22Rv1 (cell line): ENCODE measurements at regions not wholly inside any gene's neighbourhood (a gene's known extent, or its start where the extent isn't known, plus 50 kb on each side); places are given as distances from the start of the nearest gene placed in this dataset.

ENCODE experiments used
- H3K27ac ChIP-seq: fragments of 450-650 bp; 2 replicates; pipeline ENCODE4 v1.5.1; 2017
- CTCF ChIP-seq: fragments of 450-650 bp; IDR thresholded peaks from 2 replicates; pipeline ENCODE4 v1.5.1; 2017; ENCODE audit warnings: mild to moderate bottlenecking
- ZFX ChIP-seq: fragments of 450-650 bp; IDR thresholded peaks from 2 replicates; pipeline ENCODE4 v1.6.1; 2017; ENCODE audit warnings: antibody characterized with exemption, borderline replicate concordance

DNA sequence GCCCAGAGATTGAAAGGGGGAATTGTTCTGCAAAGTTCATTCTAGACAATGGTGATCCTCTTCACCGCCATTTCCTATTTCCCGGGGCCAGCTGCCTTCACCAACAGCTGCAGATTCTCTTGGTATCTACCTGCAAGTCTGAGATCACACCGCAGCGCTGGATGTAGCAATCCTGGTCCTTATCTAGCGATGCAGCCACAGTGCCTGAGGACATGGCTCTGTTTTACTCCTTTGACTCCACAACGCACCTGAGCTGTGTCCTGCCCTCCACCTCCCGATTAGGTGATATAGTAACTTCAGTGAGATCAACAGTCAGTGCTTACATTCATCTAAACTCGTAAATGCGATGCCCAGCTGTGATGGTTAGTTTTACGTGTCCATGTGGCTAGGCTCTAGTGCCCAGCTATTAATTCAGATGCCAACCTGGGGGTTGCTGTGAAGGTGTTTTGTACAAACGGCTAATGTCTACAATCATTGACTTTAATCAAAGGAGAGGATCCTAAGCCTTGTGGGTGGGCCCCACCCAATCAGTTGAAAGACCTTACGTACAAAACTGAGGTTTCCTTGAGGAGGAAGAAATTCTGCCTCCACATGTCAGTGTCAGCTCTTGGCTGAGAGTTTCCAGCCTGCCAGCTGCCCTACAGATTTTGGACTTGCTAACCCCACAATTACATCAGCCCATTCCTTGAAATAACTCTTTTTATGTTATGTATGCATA lies 189.8 kb downstream of the SH3BP4 start:
- TF ChIP-seq ZFX (no peak), CTCF (no peak)
- no peak overlapping the region for H3K27ac ChIP-seq

GRCh38 chr2:235142601-235143000 lies 190.8 kb downstream of the SH3BP4 start:
- no peak overlapping the region for H3K27ac ChIP-seq
- TF ChIP-seq CTCF, result no peak
- no peak for TF ChIP-seq ZFX

- TF ChIP-seq ZFX (no peak), CTCF (no peak)
- H3K27ac ChIP-seq, result no peak overlapping the region
Measured at GRCh38 chr2:235143789-235144188, 192.0 kb downstream of the SH3BP4 start.

DNA sequence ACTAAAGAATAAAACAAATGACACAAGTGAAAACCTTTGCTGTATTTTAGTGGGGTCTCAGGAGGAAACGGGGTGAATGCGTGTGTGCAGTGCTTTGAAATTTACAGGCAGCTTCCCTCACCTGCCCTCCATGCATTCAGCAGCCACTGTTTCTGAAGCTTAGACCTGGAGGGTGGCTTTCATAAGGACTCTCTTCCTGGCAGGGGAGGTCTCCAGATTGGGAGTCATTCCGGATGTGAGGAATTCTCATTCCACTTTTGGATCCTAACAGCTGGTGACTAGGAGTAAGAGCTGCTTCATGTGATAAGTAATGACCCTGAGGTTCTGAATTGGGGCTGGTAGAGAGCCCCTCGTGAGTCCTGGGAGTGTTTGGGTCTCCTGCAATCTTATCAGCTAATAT lies 192.5 kb downstream of the SH3BP4 start:
- H3K27ac ChIP-seq, result no peak overlapping the region
- no peak for TF ChIP-seq ZFX
- TF ChIP-seq CTCF, result no peak

- no peak overlapping the region for H3K27ac ChIP-seq
- no peak for TF ChIP-seq ZFX
- TF ChIP-seq CTCF, result no peak
Measured at GRCh38 chr2:235146206-235146605, 194.4 kb downstream of the SH3BP4 start.

DNA sequence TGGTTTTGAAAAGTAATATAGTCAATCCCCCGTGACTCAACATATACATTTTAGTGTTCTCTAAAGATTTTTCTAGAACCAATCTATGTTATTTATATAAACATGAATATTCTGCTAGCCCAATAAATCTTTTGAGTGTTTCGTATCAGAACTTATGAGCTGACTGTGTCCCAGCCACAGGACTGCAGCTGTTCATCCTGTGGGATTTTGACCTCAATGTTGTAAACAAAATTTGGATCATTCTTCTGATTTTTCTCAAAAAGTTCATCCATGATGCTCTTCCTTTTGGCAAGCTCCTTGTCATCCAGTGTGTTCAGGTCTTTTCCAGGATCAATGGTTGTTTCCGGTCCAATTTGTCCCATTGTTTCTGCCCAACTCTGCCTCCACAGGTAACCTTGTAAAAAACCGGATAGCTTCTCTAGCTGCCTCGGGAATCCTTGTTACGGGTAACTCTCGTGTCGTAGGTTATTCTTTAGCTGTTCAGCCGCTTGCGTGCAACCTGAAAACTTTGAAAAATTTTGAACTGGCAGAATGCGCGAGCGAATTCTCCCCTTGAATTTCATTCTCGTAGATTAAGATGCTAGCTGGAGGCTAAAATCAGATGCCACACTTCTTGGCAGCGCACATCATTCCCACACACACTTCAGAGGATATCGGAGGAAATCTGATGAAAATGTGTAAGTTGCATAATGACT lies 195.2 kb downstream of the SH3BP4 start:
- TF ChIP-seq ZFX (no peak), CTCF (no peak)
- H3K27ac ChIP-seq, result no peak overlapping the region
